ENCODE measurements at regions not wholly inside any gene's neighbourhood (a gene's known extent, or its start where the extent isn't known, plus 50 kb on each side); places are given as distances from the start of the nearest gene placed in this dataset.

DNA sequence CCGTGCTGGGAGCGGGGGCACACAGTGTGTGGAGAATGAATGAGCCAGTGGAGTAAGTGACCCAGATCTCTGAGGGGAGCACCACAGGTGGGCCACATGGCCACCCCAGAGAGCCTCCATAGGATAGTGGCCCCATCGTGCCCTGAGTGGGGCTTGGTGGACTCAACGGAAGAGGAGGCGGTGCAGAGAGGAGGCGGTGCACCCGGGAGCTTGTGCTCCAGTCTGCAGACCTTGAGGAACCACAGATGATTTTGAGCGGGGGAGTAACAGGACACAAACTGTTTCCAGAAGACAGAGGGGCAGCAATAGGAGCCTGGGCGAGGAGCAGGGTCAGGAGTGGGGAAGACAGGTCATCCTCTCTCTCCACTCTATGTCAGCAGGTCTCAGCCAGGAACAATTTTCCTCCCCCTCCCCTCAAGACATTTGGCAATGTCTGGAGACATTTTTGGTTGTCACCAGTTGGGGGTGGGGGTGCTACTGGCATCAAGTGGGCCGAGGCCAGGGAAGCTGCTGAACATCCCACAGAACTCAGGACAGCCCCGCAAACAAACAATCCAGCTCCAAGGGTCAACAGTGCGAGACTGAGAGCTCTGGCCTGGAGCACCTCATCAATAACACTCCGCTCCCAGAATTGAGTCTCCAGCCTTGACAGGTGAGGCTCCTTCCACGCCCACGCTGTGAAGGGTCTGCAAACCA, 182.2 kb downstream of the USP12 start:
- no peak for DNase-seq (ENCODE audit: low read depth)

DNA sequence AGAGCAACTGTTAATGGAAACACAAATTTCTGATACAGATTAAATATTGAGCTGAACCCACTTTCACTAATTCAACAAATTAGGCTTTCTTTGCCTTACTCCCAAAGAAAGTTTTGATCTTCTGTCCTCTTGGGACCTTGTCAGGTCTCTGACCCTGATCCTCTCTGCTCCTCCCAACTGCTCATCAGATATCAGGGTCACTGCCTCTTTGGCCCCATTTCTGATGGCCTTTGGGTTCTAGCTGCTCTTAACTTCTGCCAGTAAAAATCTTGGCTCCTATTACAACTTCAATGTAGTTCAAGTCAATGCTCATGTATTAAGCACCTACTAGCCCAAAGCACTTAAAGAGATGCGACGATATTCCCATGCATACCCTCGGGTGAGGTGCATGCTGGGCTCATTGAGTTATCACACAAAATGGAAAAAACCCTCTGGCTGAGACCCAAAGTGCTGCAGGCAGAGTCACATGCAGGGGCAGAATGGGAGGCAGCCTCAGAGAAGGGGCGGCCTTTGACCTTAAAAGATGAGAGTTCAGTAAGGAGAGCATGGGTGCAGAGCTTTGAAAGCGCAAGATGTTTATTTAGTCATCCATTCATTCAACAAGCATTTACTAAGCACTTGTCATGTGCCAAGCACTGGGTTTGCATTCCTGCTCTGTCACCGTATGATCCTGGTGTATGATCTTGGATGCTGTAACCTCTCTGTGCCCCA, 183.4 kb downstream of the USP12 start:
- DNase-seq (ENCODE audit: low read depth), result no peak

DNA sequence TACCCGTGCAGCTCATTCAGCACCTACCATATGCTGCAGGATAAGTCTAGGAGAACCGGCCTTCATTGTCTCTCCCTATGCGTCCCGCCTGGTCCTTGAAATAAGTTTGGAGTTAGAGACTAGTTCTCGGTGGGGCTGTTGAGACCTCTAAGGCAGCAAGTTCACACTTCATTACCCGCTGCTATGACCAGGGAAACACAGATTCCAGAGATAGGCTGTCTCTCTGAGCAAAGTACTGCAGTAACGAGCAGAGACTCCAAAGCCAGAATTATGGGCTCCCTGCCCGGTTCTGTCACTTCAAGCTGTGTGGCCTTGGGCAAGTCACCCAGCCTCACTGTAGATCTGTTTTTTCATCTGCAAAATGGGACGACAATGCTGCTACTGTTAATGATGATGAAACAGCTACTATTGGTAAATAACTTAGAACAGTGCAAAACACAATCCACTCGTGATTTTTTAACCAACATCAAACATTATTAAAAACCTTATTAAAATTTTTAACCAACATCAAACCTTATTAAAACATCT, 184.1 kb downstream of the USP12 start:
- DNase-seq (ENCODE audit: low read depth), result no peak

DNA sequence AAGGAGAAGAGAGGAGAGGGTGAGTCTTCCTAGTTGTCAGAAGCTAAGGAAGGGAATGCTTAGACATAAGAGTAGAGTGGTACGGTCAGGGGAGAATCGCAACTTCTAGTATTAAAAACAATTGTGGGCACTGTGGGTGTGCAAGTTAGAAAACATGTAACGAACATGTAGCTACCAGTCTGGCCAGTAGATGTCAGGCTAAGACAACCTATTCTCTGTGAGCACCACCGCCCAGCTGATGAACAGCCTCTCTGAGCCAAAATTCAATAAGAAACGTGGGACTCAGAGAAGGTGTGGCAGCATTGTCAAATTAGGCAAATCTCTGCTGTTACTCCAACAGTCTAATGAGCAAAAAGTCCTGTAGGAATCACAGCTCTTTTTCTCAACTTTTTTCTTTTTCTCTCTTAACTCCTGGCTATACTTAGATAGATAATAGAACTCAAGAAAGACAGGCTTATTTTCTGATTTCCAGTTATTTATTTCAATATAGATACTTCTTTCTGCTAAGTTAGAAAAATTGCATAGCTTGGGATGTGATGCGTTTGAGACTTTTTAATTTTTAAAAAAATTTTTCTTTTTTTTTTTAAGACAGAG, 186.2 kb downstream of the USP12 start:
- peak; percentile 65 for DNase-seq (ENCODE audit: low read depth)

DNA sequence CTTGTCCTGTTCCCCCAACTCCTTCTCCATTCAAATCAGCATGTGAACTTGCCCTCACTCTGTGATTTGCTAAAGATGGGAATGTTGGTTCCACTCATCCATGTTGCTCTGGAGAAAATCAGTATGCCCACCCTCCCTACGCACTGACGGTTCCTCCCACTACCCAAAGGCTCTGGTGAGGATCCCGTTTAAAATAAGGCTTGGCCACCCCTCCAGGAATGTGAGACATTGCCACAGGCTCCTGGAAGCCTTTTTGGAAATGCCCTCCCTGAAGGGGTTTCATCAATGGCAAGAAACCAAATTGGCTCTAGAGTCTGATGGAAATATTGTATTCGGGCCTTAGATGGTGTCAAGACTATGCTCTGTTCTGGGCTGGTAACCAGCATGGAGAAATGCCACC, 187.3 kb downstream of the USP12 start:
- DNase-seq (ENCODE audit: low read depth), result no peak

DNA sequence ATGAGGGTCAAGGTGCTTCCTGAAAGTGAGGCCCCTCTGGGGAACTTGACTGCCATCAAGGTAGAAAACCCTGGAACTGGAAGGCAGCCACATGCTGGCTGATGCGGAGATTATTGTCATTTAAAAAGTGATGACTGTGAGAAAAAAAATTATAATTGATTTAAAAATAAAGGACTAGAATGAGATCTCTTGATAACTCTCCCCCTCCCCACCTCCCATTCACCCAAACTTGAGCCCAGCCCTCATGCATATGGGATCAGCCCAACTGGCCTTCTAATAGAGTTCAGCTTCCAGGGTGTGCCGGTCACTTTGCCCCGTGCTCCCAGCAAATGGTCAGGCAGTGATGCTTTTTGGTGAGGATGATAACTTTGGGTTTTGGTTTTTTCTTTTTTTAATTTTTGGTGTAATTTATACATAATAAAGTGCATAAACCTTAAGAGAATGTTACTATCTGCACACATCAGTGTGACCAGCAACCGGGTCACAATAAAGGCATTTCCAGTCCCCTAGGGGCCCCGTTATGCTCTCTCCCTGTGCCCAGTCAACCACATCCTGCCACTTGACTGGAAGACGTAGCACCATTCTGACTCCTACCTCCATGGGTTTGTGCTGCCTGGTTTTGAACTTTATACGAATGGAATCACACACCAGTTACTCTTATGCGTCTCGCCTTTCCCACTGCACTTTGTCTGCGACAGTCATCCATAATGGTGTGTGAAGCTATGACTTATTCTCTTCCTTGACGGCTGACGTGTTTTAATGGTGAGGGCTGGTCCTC, 187.9 kb downstream of the USP12 start:
- DNase-seq (ENCODE audit: low read depth), result no peak

DNA sequence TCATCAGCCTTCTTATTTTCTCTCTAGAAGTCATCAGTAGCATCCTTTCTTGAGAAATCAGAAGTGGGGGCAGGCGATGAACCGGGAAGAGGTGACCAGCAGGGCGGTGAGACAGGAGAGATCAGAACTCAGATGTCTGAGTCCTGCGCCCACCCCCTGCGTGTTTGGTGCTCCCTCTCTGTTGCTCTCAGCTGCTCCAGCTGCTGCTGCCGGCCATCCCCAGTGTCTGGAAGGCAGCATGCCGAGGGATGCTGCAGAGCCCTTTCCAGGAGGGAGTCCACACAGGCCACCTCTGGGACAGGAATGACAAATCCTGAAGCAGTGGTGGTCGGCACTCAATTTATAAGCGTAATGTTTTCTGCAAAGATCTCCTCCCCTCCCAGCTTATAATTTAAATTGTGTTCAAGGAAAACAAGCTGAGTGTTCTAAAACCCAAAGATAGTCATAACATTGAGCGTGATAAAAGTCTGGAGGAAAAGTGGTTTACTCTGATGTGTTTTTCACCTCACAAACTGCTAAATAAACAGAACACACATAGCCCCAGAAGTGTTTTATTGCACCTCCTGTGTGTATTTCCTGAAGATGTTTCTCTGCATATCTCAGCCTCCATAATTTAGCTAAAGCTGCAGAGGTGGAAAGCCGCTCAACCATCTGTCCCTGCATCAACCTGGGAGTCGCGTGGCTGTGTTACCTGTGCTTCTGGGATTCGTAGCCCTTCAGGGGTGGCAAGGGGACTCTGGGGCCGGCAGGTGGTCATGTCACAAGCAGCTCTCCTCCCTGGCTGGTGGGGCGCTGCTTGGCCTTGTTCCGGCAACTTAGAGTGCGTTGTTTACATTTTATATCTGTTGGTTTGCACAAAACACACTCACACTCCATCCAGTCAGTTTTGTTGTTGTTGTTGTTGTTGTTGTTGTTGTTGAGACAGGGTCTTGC, 191.2 kb downstream of the USP12 start:
- DNase-seq (ENCODE audit: low read depth), result no peak

DNA sequence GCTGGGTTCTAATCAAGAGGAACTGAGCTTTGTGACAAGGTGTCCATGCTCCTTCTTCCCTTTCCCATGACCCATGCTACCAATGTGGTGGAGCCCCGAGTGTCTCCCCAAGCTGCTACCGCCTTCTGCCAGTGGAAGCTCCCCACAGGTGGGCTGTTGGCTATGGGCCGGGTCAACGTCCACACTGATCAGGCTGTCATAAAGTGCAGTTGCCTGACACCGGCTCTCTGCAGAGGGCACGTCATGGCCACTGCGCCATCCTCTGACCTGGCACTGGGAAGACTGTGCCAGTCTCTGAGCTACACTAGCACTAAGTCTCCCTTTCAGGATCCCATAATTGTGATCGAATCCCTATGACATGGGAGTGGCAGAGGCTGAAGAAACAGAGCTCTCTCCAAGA, 192.3 kb downstream of the USP12 start:
- no peak for DNase-seq (ENCODE audit: low read depth)

DNA sequence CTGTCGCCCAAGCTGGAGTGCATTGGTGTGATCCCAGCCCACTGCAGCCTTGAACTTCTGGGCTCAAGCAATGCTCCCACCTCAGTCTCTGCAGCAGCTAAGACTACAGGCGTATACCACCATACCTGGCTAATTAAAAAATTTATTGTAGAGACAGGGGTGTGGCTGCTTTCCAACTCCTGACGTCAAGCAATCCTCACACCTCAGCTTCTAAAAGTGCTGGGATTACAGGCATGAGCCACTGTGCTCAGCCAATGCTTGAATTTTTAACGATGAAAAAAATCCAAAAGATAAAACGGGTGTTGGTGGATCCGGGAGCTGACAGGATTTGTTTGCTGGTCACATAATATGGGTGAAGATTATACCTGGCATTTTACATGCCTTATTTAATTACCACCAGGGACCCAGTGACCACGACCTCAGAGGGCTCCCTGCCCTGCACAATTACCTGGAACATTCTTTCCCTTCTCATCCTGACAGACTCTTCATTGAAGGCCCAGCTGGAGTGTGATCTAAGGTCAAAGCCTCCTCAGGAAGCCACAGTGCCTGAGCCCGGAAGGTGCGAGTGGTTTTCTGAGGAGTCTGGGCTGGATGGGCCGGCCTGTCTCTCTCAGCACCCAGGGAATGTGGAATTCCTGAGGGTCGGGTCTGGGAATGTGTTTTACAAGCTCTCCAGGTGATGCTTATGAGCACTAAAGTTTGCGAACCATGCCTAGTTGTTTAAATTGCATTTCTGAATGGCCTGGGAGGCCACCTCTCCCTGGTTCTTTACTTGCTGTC, 193.3 kb downstream of the USP12 start:
- DNase-seq (ENCODE audit: low read depth), result no peak

DNA sequence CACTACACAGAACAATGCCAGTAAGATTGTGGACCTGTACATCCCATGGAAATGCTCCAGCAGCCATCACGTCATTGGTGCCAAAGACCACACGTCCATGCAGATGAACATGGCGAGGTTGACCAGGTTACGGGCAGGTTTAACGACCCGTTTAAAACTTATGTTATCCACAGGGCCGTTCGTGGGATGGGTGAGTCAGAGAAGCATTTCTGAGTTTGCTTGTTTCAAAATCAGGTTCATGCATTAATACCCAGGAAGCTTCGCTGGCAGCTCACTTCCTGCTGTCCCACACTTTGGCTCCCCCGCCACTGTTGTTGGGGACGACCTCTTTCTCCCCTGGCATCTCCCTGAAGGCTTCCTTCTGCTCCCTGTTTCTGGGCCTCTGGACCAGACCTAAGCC, 194.1 kb downstream of the USP12 start:
- peak; percentile 72 for DNase-seq (ENCODE audit: low read depth)

DNA sequence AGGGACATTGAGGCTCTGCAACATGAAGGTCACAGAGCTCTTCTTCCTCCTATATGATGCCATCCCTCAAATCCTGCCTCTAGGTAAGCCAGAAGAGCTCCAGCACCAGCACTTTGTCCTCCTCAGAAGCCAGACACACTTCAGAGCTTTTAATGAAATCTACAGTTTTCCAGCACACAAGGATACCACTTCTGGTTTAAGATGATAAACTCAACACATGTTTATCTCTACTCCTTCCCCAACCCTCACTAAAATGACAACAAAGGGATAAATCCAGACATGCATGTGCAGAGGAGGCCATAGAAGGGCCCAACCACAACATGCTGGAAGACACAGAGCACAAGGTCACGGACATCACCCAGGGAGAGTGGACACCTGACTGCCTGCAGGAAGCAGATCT, 195.3 kb downstream of the USP12 start:
- no peak for DNase-seq (ENCODE audit: low read depth)

DNA sequence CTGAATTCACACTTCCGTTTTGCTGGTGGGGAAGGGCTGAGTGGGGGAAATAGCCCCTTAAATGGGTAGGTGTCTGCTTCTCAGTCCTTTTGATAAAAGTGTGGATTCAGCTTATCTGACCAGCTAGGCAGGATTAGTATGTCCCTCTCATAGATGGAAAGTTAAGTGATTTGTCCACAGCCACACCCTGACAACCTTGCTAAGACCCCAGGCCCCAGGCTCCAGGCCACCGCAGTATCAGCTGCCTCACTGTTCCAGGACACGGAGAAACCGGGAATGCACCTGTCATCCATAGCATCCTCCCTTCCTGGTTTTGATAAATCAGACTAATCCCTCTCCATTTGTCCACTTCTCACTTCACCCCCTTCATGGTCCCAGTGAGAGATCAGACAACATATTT, 197.7 kb downstream of the USP12 start:
- DNase-seq (ENCODE audit: low read depth), result no peak

DNA sequence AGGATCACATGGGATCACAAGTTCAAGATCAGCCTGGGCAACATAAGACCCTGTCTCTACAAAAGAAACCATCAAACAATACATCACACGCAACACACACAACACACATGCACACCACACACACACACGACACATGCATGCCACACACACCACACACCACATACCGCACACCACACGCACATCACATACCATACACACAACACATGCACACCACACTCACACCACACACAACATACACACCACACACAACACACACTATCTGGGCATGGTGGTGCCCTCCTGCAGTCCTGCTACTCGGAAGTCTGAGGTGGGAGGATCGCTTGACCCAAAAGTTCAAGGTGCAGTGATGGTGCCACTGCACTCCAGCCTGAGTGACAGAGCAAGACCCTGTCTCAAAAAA, 198.3 kb downstream of the USP12 start:
- DNase-seq (ENCODE audit: low read depth), result no peak

DNA sequence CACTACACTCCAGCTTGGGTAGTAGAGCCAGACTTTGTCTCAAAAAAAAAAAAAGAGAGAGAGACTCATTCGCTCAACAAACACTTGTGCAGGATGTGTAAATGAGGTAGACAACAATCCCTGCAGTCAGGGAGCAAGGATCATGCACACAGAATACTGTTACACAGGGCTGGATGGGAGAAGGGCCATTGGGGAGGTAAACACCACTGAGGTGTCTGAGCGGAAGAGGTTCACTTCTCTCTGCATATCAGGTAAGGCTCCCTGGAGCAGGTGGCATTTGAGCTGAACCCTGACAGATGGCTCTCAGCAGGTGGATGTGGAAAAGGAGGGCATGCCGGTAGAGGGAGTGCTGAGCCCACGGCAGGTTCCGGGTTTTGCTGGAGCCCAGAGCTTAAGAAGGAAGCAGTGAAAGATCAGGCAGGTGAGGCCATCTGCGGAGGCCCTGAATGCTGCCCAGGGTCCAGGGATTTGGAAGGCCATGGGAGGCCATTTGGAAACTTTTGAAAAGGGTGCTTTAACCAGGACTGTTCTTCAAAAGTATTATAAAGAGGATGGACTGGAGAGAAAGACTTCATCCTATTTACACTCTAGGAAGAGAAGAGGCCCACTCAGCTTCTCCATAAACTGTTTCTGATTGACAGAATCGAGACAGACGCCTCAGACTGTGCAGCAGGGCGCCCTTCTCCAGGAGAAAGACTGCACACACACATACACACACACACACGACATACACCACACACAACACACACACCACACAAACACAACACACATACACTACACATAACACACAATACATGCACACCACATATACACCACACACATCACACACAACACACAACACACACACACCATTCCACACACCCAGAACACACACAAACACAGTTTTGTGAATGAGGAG, 199.4 kb downstream of the USP12 start:
- peak; percentile 45 for DNase-seq (ENCODE audit: low read depth)

DNA sequence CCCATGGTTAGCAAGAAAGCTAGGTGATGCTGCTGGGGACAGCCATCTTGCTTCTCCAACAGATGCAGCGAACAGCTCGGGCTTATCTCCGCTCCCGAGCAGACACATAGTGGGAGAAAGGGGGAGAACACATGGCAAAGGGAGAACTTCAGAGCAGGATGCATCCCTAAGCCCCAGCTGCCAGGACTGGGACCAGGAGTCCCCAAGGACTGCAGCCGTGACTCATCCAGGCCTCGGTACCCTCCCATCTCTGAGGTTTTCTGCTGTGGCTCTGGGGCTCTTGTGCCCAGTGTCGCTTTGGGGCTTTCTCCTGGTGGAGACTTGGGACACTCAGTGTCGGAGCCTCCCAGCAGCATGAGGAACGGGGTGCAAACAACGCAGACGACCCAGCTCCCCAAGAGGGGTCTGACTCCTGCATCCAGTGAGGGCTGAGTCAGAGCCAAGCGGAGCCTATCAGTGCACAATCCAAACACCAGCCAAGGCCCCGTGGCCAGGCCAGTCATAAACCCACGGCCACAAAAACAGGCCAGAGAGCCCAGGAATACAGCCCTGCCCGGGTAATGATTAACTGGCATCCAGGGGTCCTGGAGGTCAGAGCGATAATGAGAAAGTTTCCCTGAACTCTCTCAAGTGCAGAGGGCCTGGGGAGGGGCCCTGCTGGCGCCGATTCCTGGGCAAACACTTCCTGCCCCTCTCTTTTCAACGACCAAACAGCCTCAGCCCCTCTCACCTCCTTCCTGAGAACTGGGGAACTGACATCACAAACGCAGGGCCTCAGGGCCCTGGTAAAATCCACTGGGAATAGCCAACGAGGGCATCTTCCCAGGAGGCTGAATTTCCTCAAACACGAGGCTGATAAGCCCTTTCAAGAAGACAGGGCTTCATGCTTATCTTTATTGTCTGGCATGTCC, 202.9 kb downstream of the USP12 start:
- DNase-seq (ENCODE audit: low read depth), result peak; percentile 54

DNA sequence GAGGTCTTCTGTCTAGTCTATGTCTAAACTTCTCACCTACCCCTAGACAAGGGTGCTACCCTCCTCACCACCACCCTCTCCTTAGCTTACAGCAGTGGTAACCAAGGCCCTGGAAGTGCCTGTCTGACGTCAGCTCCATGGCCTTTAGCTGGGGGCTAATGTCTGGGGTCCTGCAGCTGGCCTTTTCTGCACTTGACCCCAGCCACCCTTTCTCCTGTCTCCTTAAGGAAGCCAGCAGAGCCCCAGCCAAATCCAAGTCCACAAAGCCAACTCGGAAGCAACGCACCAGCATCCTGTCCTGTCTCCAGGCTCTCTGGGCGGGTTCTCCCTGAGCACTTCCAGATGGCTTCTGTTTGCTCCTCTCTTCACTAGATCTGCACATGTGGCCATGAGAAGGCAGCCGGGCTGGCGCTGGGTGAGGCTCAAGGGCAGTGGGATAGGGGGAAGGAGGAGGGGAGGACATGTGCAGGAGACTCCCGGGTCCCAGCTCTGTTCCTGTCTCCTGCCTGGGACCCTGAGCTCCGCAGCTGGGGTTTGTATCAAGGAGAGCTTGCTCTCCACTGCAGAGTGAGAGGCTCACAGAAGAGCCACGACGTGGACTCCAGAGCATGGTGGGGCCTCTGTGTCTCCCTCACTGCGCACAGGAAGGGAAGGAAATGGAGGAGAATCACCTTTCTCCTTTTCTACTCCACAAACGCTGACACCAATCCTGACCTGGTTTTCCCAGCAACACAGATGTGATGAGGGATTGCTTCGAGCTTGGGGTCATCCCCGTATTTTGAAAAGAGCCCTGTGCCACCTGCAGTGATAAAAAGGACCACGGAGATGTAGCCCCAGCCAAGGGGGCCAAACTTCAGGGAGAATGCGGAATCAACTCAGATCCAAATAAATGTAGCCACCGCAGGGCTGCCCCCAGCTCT, 204.2 kb downstream of the USP12 start:
- no peak for DNase-seq (ENCODE audit: low read depth)

DNA sequence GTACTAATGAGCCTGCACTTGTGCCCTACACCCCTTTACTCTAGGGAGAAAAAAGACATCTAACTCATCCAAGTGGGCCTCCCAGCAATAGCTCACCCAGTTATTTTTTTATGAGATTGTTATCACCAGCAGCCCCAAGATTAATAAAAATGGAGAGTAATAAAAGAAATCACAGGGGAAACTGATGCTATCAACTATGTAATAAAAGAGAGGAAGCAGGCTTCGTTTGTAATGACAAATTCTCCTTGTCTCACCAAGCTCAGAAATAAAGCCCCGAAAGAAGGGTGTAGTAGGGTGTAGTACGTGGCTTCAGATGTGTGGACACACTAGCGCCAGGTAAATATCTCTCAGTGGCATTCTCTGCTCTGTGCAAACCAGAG, 204.9 kb downstream of the USP12 start:
- no peak for DNase-seq (ENCODE audit: low read depth)
